ENCODE measurements at regions not wholly inside any gene's neighbourhood (a gene's known extent, or its start where the extent isn't known, plus 50 kb on each side); places are given as distances from the start of the nearest gene placed in this dataset.
"Not testable (repeated sequence)": the region's sequence is repeated elsewhere in the genome, so short reads cannot be mapped to it uniquely, and the experiment has no call there.

- not testable (repeated sequence) for DNase-seq (ENCODE audit: low read depth in 2 of 2)
Observed at GRCh38 chrX:132302687-132303086, 83.4 kb upstream of the RAP2C start.

DNA sequence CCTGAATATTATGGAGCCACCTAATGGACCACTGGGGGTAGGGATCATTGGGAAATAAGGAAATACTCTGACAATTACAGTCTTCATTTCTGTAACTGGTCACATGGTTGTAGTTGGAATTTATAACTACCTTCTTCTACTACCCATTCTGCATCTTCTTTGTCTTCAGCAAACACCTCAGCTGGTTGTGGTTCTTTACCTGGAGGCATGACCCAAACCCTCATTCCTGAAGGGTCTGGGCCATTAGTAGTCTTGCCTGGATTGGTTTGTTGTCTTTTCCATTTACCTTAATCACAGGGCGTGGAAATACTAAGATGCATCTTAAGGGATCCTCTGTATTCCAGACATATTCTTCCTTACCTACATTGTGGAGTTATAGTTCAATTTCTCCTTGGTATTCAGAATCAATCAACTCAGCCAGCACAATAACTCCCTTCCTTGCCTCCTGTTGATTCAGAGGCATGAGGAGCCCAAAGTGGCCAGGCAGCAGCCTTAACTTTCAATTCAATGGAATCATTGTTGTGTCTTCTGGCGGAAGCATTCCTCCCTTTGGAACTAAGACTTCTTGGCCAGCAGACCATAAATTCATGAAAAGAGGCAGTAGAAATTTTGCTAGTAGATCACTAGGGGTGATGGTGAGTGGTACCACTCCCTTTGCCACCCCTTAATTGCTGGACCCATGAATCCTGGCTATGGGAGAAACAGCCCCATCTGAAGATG, 75.7 kb upstream of the RAP2C start:
- DNase-seq (ENCODE audit: low read depth in 2 of 2), result no peak

GRCh38 chrX:132294192-132294591, 74.9 kb upstream of the RAP2C start:
- DNase-seq (ENCODE audit: low read depth in 2 of 2), result no peak

GRCh38 chrX:132292793-132293192, 73.5 kb upstream of the RAP2C start:
- peak; percentile 22 to 28 for DNase-seq (ENCODE audit: low read depth in 2 of 2)

DNA sequence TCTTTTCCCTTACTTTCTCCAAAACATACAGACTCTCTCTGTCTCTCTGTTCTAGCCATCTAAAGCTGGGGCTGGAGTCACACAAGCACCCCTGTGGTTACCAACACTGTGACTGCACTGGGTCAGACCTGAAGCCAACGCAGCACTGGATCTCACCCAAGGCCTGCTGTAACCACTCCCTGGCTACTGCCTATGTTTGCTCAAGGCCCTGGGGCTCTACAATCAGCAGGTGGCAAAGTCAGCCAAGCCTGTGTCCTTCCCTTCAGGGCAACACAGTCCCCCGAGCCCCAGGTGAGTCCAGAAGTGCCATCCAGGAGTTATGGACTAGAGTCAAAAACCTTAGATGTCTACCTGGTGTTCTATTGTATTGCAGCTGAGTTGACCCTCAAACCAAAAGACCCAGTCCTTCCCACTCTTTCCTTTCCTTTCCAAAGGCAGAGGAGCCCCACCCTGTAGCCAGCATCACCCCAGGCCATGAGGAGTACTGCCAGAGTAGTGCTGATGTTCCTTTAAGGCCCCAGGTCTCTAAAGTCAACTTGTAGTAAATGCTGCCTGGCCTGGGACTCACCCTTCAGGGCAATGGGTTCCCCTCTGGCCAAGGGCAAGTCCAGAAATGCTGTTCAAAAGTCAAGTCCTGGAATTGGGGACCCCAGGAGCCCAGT, 58.8 kb upstream of the RAP2C start:
- no peak for DNase-seq (ENCODE audit: low read depth in 2 of 2)

DNA sequence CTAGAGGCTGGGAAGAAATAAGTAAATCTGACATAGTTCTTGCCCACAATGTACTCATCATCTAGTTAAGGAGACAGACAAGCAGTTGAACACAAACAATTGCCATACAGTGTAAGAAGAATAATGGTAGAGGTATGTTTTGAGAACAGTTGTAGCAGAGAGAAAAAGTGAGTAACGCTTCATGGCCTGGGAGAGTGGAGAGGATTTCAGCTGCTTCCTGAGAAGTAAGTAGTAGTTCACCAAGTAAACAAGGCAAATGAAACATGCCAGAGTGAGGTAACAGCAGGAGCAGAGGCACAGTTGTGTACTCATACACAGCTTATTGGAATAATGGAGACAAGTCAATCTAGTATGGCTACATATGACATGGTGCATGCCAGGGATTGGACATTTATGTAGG, 53.6 kb upstream of the RAP2C start:
- no peak for DNase-seq (ENCODE audit: low read depth in 2 of 2)

- no peak for DNase-seq (ENCODE audit: low read depth in 2 of 2)
Observed at GRCh38 chrX:132271311-132271778, 52.1 kb upstream of the RAP2C start.

DNA sequence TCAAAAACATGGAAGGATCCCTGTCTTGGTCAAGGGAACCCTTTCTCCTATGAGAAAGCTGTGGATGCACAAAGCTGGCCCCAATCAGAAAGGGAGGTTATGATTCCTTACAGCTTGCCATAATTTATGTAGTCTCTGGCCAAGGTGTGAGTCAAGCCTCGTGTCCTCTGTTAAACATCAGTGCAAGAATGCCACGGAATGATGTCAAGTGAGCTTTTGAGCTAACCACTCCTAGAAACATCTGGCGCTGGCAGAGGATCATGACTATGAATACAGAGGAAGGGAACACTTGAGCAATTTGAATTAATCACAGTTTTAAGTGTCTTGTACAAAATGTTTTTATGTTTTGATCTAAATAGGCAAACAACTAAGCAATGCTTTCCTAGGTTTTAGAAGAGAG, 51.5 kb upstream of the RAP2C start:
- DNase-seq (ENCODE audit: low read depth in 2 of 2), result peak; percentile 56 to 59

- DNase-seq (ENCODE audit: low read depth in 2 of 2), result no peak
Observed at GRCh38 chrX:132270021-132270420, 50.8 kb upstream of the RAP2C start.

All from fibroblast of skin of left quadriceps (primary cell).